ENCODE measurements at regions not wholly inside any gene's neighbourhood (a gene's known extent, or its start where the extent isn't known, plus 50 kb on each side); places are given as distances from the start of the nearest gene placed in this dataset.

DNA sequence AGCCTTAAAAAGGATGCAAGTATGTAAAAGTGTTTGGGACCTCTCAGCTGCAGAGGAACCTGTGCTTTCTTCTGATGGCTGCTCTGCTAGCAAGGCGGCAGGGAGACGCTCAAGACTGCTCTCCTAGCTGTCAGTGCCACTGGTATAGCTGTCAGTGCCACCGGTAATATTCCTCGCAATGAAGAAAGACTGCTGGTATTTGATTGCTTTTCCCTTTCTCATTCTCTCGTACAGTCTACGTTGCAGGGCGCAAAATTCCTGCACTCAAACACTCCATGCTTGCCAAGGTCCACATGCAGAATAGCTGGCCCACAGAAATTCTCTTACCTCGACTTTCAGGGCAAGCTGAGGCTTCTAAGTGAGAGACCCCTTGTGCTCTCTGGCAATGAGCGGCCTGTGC, 432.6 kb upstream of the KLF6 start:
- Histone ChIP-seq H3K4me3 (no peak overlapping the region), H3K4me2 (no peak overlapping the region), H3K27me3 (ENCODE audit: insufficient read depth, low read depth) (no peaks in the 10 kb centered on the region), H4K20me1 (ENCODE audit: insufficient read depth) (no peaks in the 10 kb centered on the region), H3K9me3 (ENCODE audit: insufficient read depth, low read depth) (no peaks in the 10 kb centered on the region), H3F3A (ENCODE audit: insufficient read depth, low read depth) (no peaks in the 10 kb centered on the region), H3K9me2 (ENCODE audit: insufficient read depth) (no peaks in the 10 kb centered on the region), H3K27ac (no peak overlapping the region), H3K4me1 (replicated peaks; ENCODE audit: insufficient read depth) (no peaks in the 10 kb centered on the region), H3K36me3 (ENCODE audit: low read depth) (no peaks in the 10 kb centered on the region), H3K79me2 (ENCODE audit: low read depth) (no peaks in the 10 kb centered on the region), H2AFZ (no peak overlapping the region)
- TF ChIP-seq, protein P1, sequence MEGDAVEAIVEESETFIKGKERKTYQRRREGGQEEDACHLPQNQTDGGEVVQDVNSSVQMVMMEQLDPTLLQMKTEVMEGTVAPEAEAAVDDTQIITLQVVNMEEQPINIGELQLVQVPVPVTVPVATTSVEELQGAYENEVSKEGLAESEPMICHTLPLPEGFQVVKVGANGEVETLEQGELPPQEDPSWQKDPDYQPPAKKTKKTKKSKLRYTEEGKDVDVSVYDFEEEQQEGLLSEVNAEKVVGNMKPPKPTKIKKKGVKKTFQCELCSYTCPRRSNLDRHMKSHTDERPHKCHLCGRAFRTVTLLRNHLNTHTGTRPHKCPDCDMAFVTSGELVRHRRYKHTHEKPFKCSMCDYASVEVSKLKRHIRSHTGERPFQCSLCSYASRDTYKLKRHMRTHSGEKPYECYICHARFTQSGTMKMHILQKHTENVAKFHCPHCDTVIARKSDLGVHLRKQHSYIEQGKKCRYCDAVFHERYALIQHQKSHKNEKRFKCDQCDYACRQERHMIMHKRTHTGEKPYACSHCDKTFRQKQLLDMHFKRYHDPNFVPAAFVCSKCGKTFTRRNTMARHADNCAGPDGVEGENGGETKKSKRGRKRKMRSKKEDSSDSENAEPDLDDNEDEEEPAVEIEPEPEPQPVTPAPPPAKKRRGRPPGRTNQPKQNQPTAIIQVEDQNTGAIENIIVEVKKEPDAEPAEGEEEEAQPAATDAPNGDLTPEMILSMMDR (conservative IDR thresholded peaks at IDR 0.05): no peak
- TF ChIP-seq EZH2 (IDR thresholded peaks at IDR 0.05; ENCODE audit: low read depth): no peak
- ChIA-PET CTCF (no interaction called here), POLR2A (ENCODE audit: unreplicated experiment) (no interaction called here)
- BruUV-seq (replicated peaks): no TSS peak
- DNase-seq: no peak
- intact Hi-C loops (cut with micrococcal nuclease; ENCODE audit: unreplicated experiment): no loop called here

DNA sequence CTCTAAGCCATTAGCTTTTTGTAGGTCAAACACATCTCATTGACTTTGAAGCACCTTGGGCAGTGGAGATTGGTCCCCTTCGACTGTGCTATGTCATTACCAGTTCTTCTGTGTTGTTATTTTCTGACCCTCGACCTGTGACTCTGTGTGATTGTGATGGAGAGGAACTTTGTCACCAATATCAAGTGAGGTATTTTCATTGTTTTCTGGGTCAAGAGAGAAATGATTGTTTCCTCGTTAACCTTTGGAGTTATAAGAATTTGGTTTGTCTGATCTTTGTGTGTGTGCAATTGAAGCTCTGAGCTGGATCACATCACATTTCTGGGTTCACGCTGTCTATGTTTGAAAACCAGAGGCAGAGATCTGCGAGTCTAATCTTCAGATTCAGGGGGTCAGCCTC, 432.2 kb upstream of the KLF6 start:
- intact Hi-C loops (cut with micrococcal nuclease; ENCODE audit: unreplicated experiment): no loop called here
- Histone ChIP-seq H3K27me3 (ENCODE audit: insufficient read depth, low read depth) (no peaks in the 10 kb centered on the region), H3F3A (ENCODE audit: insufficient read depth, low read depth) (no peaks in the 10 kb centered on the region), H3K36me3 (ENCODE audit: low read depth) (no peaks in the 10 kb centered on the region), H4K20me1 (ENCODE audit: insufficient read depth) (no peaks in the 10 kb centered on the region), H3K4me2 (no peak overlapping the region), H3K9me2 (ENCODE audit: insufficient read depth) (no peaks in the 10 kb centered on the region), H3K79me2 (ENCODE audit: low read depth) (no peaks in the 10 kb centered on the region), H3K4me1 (replicated peaks; ENCODE audit: insufficient read depth) (no peaks in the 10 kb centered on the region), H3K9me3 (ENCODE audit: insufficient read depth, low read depth) (no peaks in the 10 kb centered on the region), H2AFZ (no peak overlapping the region), H3K4me3 (no peak overlapping the region), H3K27ac (no peak overlapping the region)
- POLR2A ChIA-PET (ENCODE audit: unreplicated experiment): no interaction called here
- CTCF ChIA-PET: no interaction called here
- no TSS peak for BruUV-seq (replicated peaks)
- DNase-seq: no peak
- TF ChIP-seq, protein P1 (conservative IDR thresholded peaks at IDR 0.05): no peak
- no peak for TF ChIP-seq EZH2 (IDR thresholded peaks at IDR 0.05; ENCODE audit: low read depth)

DNA sequence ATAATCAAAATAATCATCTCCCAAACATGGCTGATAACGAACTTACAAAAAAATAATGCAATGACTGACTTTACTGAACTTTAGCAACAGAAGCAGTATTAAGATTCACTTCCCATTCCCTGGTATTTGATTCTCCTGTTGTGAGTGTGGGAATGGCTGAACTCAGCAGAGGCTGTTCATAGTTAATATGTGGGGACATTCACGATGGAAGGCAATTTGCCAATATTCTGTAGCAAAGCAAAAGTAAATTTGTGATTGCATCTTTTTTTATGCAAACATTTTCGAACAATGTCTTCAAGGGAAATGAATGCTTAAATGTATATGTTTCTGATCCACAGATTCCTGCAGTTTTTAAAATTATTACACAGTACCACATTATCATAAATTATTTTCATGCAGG, 431.7 kb upstream of the KLF6 start:
- H3K4me3 ChIP-seq: no peak overlapping the region
- no peaks in the 10 kb centered on the region for H3K9me2 ChIP-seq (ENCODE audit: insufficient read depth)
- ChIA-PET POLR2A (ENCODE audit: unreplicated experiment) (no interaction called here), CTCF (no interaction called here)
- no peak overlapping the region for H3K27ac ChIP-seq
- no peaks in the 10 kb centered on the region for H3K4me1 ChIP-seq (replicated peaks; ENCODE audit: insufficient read depth)
- no peaks in the 10 kb centered on the region for H3K9me3 ChIP-seq (ENCODE audit: insufficient read depth, low read depth)
- TF ChIP-seq, protein P1 (conservative IDR thresholded peaks at IDR 0.05): no peak
- TF ChIP-seq EZH2 (IDR thresholded peaks at IDR 0.05; ENCODE audit: low read depth): no peak
- DNase-seq: no peak
- H2AFZ ChIP-seq: no peak overlapping the region
- no peaks in the 10 kb centered on the region for H3K27me3 ChIP-seq (ENCODE audit: insufficient read depth, low read depth)
- no peaks in the 10 kb centered on the region for H3K36me3 ChIP-seq (ENCODE audit: low read depth)
- no peaks in the 10 kb centered on the region for H4K20me1 ChIP-seq (ENCODE audit: insufficient read depth)
- intact Hi-C loops (cut with micrococcal nuclease; ENCODE audit: unreplicated experiment): no loop called here
- BruUV-seq (replicated peaks): no TSS peak
- H3K4me2 ChIP-seq: no peak overlapping the region
- H3F3A ChIP-seq (ENCODE audit: insufficient read depth, low read depth): no peaks in the 10 kb centered on the region
- no peaks in the 10 kb centered on the region for H3K79me2 ChIP-seq (ENCODE audit: low read depth)
